ENCODE measurements at regions not wholly inside any gene's neighbourhood (a gene's known extent, or its start where the extent isn't known, plus 50 kb on each side); places are given as distances from the start of the nearest gene placed in this dataset.

DNA sequence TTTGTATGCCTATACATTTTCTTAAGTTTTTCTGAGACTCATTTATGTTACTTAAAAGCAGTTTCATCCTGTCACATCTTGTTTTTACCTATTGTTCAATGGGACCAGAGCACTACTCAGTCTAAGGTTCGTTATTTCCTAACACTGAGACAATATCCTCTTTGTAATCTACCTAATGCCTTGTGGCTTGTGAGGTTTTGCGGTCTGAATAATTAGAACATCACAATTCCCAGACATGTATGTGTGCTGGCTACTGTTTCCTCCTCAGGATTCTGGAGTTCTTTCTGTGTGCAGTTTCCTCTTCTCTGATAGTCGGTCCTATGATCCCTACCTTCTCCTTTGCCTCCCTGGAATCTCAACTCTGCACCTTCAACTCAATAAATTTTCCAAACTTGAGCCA lies 620.2 kb downstream of the ANKRD7 start:
- TF ChIP-seq, protein P1, sequence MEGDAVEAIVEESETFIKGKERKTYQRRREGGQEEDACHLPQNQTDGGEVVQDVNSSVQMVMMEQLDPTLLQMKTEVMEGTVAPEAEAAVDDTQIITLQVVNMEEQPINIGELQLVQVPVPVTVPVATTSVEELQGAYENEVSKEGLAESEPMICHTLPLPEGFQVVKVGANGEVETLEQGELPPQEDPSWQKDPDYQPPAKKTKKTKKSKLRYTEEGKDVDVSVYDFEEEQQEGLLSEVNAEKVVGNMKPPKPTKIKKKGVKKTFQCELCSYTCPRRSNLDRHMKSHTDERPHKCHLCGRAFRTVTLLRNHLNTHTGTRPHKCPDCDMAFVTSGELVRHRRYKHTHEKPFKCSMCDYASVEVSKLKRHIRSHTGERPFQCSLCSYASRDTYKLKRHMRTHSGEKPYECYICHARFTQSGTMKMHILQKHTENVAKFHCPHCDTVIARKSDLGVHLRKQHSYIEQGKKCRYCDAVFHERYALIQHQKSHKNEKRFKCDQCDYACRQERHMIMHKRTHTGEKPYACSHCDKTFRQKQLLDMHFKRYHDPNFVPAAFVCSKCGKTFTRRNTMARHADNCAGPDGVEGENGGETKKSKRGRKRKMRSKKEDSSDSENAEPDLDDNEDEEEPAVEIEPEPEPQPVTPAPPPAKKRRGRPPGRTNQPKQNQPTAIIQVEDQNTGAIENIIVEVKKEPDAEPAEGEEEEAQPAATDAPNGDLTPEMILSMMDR (IDR thresholded peaks at IDR 0.05; ENCODE audit: insufficient read depth, low read length, poor library complexity, severe bottlenecking): no peak
- no peak for TF ChIP-seq EZH2phosphoT487 (conservative IDR thresholded peaks at IDR 0.05; ENCODE audit: low read length)
- H2AFZ ChIP-seq (ENCODE audit: low read depth, low read length, severe bottlenecking): no peak overlapping the region

DNA sequence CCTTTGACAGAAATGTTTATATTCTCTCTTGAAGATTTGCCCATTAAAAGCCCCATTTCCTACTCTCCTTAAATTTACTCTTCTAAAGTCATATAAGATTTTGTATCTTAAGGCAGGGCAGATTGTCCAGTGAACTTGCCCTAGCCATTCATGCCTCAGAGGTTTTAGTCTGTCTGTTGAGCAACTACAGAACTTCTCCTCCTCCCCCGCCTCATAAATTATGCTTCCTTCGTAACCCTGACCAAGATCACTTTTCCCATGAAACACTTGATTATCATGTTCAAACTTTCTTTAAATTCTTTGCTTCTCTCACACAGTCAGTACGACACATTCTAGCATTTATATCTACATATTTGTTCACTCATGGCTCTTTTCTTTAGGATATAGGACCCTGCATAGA lies 621.3 kb downstream of the ANKRD7 start:
- H3K36me3 ChIP-seq (ENCODE audit: low read length): no peaks in the 10 kb centered on the region
- no peak overlapping the region for H3K4me2 ChIP-seq (ENCODE audit: low read depth, low read length, poor library complexity, severe bottlenecking)
- no peaks in the 10 kb centered on the region for H3K9me3 ChIP-seq (ENCODE audit: insufficient read depth, low read length)
- H3K27me3 ChIP-seq (ENCODE audit: low read length): no peaks in the 10 kb centered on the region
- H2AFZ ChIP-seq (ENCODE audit: low read depth, low read length, severe bottlenecking): no peak overlapping the region
- H3K27ac ChIP-seq (ENCODE audit: low read depth, low read length): no peak overlapping the region
- no peaks in the 10 kb centered on the region for H3K9me2 ChIP-seq (replicated peaks; ENCODE audit: insufficient read depth, low read length)
- no peak for TF ChIP-seq EZH2phosphoT487 (conservative IDR thresholded peaks at IDR 0.05; ENCODE audit: low read length)
- TF ChIP-seq, protein P1 (IDR thresholded peaks at IDR 0.05; ENCODE audit: insufficient read depth, low read length, poor library complexity, severe bottlenecking): no peak
- H3K9ac ChIP-seq (ENCODE audit: low read length): no peak overlapping the region
- H3F3A ChIP-seq (ENCODE audit: insufficient read depth): no peaks in the 10 kb centered on the region
- no peaks in the 10 kb centered on the region for H4K20me1 ChIP-seq (ENCODE audit: low read depth, low read length)
- H3K79me2 ChIP-seq (ENCODE audit: insufficient read depth, low read length): no peaks in the 10 kb centered on the region
- no peak overlapping the region for H3K4me3 ChIP-seq (ENCODE audit: insufficient read depth, low read length, poor library complexity, severe bottlenecking)

More for the DNA sequence above, 620.2 kb downstream of the ANKRD7 start:
- no peak overlapping the region for H3K9ac ChIP-seq (ENCODE audit: low read length)
- no peak overlapping the region for H3K27ac ChIP-seq (ENCODE audit: low read depth, low read length)
- no peaks in the 10 kb centered on the region for H3K9me2 ChIP-seq (replicated peaks; ENCODE audit: insufficient read depth, low read length)
- H3K4me3 ChIP-seq (ENCODE audit: insufficient read depth, low read length, poor library complexity, severe bottlenecking): no peak overlapping the region
- H3K27me3 ChIP-seq (ENCODE audit: low read length): no peaks in the 10 kb centered on the region
- no peaks in the 10 kb centered on the region for H3F3A ChIP-seq (ENCODE audit: insufficient read depth)
- no peaks in the 10 kb centered on the region for H3K36me3 ChIP-seq (ENCODE audit: low read length)
- H4K20me1 ChIP-seq (ENCODE audit: low read depth, low read length): no peaks in the 10 kb centered on the region
- H3K9me3 ChIP-seq (ENCODE audit: insufficient read depth, low read length): no peaks in the 10 kb centered on the region
- no peak overlapping the region for H3K4me2 ChIP-seq (ENCODE audit: low read depth, low read length, poor library complexity, severe bottlenecking)
- no peaks in the 10 kb centered on the region for H3K79me2 ChIP-seq (ENCODE audit: insufficient read depth, low read length)

DNA sequence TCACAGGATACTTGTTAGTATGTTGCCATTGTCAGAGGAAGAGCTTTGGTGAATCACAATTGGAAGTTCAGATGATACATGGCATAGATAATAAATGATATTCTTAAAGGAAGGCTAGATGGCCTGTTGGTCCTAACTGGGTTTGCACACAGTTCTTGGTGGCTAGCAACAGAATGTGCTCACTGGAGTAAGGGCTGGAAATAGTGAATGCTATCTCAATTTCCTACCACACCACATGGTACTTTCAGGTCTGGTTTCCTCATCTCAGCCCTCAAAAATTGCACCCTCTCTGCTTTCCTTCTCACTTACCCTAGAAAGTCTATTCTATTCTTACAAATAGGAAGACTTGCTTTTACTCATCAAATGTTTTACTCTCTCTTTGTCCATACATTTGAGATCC lies 622.5 kb downstream of the ANKRD7 start:
- no peaks in the 10 kb centered on the region for H4K20me1 ChIP-seq (ENCODE audit: low read depth, low read length)
- no peaks in the 10 kb centered on the region for H3K9me3 ChIP-seq (ENCODE audit: insufficient read depth, low read length)
- H3K9ac ChIP-seq (ENCODE audit: low read length): no peak overlapping the region
- H3K4me2 ChIP-seq (ENCODE audit: low read depth, low read length, poor library complexity, severe bottlenecking): no peak overlapping the region
- H3K27ac ChIP-seq (ENCODE audit: low read depth, low read length): no peak overlapping the region
- no peak overlapping the region for H3K4me3 ChIP-seq (ENCODE audit: insufficient read depth, low read length, poor library complexity, severe bottlenecking)
- TF ChIP-seq EZH2phosphoT487 (conservative IDR thresholded peaks at IDR 0.05; ENCODE audit: low read length): no peak
- TF ChIP-seq, protein P1 (IDR thresholded peaks at IDR 0.05; ENCODE audit: insufficient read depth, low read length, poor library complexity, severe bottlenecking): no peak
- no peaks in the 10 kb centered on the region for H3K36me3 ChIP-seq (ENCODE audit: low read length)
- H2AFZ ChIP-seq (ENCODE audit: low read depth, low read length, severe bottlenecking): no peak overlapping the region
- no peaks in the 10 kb centered on the region for H3F3A ChIP-seq (ENCODE audit: insufficient read depth)
- H3K27me3 ChIP-seq (ENCODE audit: low read length): no peaks in the 10 kb centered on the region
- no peaks in the 10 kb centered on the region for H3K9me2 ChIP-seq (replicated peaks; ENCODE audit: insufficient read depth, low read length)
- no peaks in the 10 kb centered on the region for H3K79me2 ChIP-seq (ENCODE audit: insufficient read depth, low read length)
